Fibroblast of lung (primary cell): ENCODE measurements at regions not wholly inside any gene's neighbourhood (a gene's known extent, or its start where the extent isn't known, plus 50 kb on each side); places are given as distances from the start of the nearest gene placed in this dataset.

Source experiments
- CTCF ChIP-seq, 2 donors: IDR thresholded peaks in 1 of 2; conservative IDR thresholded peaks in 1 of 2; 1 replicate in 1 of 2; 2 replicates in 1 of 2; pipeline ENCODE4 v1.5.1; 2011 to 2012; ENCODE audit warnings: low read length in 2 of 2, control low read depth in 1 of 2, inconsistent platforms in 1 of 2, low read depth in 1 of 2, mild to moderate bottlenecking in 1 of 2
- EZH2 ChIP-seq: IDR thresholded peaks from 2 replicates; pipeline ENCODE4 v1.5.1; 2012; ENCODE audit warnings: low read length, control low read depth, mild to moderate bottlenecking; ENCODE audit errors: missing control alignments

- TF ChIP-seq CTCF (conservative IDR thresholded peaks at IDR 0.05 in 1 of 2, IDR thresholded peaks at IDR 0.05 in 1 of 2; ENCODE audit: low read depth in 1 of 2, low read length in 2 of 2), result no peak
- TF ChIP-seq EZH2, result no peak
Observed at GRCh38 chr20:24897974-24898373, 51.1 kb upstream of the CST7 start.
